ENCODE measurements at regions not wholly inside any gene's neighbourhood (a gene's known extent, or its start where the extent isn't known, plus 50 kb on each side); places are given as distances from the start of the nearest gene placed in this dataset.

DNA sequence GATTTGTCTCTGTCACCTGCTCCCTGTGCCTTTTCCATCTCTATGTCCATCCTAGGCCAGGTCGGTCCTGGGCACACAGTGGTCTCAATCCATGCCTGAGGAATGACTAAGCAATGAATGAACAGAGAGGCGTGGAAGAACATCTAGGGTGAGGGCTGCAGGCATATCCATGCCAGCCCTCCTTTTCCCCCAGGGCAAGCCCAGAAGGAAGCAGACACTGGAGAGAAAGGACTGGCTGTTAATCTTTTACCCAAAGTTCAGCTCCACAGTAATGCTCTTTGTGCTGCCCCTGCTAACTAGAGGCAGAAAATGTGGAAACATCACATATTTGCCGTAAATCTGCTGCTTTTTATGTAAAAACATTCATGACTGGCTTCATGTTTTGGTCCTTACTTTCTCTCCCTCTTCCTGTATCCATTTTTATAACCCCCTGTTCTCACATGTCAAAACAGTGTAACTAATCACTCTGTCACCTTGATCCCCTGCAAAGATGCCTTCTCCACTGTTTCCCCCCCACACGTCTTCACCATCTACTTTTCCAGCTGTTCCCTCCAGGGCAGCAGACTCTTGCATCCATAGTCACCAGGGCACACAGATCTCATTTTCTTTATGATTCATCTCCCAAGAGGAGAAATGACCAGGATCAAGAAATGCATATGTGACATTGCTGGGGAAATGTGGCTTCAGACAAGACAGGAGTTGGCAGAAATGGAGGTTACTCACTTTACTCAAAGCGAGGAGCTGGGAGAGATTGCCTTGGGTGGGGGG is 166.4 kb upstream of the PROX1 start:
- no peak for DNase-seq

DNA sequence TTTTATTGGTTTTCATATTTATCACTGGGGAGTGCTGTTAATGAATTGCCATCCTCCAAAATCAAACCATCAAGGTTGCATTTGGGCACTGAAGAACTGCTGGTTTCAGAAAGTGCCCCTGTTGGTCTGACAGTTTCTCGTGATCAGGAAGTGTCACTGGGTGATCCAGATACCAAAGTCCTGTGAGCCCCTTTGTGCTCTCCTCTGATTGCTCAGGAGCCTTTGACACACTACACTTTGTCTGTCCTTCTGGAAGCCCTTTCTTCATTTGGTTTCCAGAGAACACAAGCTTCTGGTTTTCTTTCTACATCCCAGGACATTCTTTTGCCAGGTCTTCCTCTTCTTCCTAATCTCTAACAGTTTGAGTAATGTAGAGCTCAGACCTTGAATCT is 165.8 kb upstream of the PROX1 start:
- DNase-seq = no peak

DNA sequence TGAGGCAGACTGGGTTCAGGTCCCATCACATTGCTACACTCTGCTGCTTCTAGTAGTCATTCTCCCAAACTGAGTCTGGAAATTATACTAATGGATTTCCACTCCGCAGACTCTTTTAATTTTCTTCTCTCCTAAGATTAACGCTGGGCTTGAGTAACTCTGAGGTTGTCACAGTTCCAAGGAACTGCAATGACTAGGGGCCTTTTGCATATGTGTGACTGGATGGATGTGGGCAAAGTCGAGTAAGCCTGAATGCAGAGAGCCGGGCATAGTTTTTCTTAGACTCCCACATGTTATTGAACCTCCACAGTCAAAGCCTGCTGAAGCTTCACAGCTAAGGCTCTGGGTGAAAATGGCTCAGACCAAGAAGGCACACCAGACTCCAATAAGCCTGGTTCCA is 160.9 kb upstream of the PROX1 start:
- DNase-seq = no peak

DNA sequence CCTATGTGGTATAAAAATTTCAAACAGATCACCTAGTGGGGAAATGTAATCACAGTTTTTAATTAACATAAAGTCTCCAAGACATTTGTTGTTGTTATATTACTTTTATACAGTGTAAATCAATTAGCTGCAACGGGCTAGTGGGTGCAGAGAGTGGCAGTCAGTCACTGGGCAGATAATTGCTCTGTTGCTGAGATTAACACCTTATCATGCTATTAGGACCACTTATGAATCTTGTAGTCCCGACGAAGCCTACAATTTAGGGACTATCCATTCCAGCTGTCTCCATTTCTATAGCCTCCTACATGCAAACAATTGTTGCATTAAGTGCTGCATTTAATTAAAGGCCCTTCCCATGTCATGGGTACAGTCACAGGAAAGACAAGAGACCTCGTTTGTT is 158.9 kb upstream of the PROX1 start:
- no peak for DNase-seq

DNA sequence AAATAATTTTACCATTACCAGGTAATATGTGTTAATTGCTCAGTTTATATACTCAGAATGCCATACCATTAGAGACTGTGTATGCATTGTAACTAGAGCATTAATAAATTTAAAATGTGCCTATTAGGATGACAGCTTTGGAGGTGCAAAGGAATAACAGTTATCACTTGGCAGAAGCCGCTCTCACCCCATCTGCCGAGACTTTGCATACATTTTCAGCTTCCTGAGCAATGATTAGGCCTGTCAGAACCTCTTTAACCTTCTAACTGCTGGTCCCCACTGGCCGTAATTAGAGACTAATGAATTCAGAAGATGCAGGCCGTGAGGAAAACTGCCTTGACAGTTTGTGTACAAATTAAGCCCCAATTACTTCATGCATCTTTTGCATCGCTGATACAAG is 158.0 kb upstream of the PROX1 start:
- no peak for DNase-seq

DNA sequence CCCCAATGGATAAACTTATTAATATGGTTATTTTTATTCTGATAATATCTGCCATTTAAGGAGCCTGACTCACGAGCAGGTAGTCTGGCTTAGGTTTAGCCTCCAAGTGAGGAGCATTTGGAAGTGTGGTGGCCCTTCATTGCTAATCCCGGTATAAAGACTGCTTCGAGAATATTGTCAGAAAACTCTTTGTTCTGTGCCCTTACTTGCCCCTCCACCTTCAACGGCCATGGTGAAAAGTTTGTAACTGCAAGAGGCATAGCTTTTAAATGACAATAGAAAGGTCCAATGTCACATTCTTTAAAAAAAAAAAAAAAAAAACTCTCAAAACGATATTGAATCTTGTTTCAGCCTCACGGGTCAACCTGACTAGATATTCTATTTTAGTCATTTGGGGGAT is 157.4 kb upstream of the PROX1 start:
- no peak for DNase-seq

DNA sequence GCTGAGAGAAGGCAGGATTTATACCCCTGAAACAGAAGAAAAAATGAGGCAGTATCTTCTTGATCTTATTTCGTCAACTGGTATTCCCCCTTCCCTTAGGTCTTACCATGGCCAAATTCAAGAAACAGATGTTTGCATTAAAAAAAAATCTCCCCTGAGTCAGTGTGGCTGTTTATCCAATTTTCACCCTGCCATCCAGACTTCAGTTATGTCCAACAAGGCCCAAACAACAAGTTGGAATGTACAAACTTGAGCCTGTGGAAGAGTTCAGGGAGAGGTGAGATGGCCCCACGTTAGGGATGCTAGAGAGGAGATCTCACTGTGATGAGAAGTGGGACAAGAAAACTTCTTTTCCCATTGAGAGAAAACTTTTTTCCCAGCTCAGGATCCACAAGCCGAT is 147.2 kb upstream of the PROX1 start:
- no peak for DNase-seq

DNA sequence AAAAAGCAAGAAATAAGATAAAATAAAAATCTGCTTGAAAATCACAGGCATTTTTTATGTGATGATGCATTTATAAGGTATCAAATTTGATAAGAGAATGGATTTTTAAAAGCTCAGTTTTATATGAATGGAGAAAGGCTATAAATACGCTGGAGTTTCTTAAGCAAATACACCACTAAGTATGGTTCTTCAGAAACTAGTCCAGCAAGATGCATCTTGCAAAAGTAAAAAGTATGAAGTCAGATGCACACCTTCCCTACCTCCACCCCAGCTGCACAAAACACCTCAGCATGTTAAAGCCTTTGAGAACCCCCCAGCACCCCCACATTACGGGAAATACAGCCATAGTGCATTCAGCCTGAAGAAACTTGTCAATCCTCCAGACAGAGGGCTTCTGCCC is 143.1 kb upstream of the PROX1 start:
- DNase-seq = no peak

DNA sequence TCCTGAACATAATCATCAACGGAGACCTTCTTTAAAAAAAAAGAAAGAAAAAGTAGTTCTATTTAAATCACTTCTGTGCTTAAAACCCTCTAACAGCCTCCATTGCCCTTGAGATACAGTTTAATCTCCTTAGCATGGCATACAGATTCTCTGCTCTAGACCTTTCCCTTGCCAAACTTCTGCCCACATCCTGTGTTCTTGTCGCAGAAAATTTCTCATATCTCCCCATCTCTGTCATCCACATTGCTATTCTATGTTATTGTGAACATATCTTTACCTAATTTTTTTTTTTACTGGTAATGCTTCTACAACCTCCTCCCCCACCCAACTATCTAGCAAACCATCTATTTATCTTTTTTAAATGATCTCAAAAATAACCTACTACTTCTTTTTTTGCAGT is 135.7 kb upstream of the PROX1 start:
- DNase-seq = no peak

DNA sequence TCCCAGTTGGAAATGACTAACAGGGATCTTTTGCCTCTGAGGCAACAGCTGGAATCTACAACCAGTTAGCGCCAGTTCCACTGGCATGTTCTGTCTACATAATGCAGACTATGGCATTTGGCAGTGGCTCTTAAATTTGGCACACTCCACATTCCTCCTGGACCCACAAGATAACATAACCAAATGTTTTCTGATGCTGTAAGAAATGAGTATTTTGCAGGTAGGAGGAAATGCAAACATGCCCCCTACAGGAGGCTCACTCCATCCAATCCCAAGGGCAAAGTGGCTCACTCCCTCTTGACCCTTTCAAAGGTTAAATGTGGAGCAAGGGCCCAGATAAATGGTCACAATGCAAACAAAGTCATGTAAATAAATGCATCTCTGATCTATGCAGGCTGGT is 129.2 kb upstream of the PROX1 start:
- DNase-seq = no peak

DNA sequence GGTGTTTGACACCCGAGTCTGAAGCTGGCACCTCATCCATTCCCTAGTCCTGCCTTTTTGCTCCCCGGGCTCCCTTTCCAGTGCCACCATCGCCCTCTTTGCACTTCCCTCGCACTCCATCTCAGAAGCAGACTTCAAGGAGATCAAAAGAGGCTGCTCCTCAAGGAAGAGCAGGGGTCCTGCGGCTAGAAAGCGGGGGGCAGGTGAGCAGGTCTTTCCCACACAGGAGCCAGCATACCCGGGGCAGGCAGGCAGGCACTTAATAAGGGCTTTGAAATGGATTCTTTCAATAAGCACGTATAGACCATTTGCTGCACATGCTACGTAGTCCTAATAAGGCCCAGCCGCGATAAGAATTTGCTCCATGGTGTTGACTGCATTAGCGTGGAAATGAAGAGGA is 125.9 kb upstream of the PROX1 start:
- no peak for DNase-seq

DNA sequence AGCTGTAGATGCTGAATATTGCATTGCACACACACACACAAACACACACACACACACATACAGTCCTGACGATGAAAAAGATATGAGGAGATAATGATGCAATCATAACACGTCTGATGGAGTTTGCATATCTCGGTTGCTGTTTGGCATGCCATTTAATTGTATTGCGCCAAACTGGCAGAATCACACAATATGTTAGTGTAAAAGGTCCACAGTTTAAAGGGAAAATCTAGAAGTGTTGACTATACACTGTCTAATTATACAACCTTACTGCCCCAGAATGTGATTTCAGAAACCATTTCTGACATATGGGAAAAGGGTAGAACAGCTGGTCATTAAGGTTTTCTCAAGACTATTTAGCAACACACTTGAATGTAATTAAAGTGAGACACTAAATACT is 123.7 kb upstream of the PROX1 start:
- DNase-seq = no peak

DNA sequence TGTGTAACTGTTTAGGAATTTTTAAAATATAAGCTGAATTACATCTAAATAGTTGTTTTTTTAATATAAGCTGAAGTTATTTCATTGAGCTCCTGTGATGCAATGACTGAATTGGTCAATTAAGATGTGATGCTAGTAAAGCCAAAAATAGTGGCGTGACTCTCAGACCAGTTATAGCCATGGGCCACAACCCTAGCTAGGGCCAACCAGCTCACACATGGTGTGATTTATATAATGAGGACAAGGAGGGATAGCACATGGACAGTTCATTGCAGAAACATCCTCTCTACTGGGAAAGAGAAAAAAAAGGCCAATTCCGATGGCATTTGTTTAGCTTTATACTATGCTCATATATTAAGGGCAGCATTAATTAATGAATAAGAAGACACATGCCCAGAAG is 119.3 kb upstream of the PROX1 start:
- DNase-seq = no peak

DNA sequence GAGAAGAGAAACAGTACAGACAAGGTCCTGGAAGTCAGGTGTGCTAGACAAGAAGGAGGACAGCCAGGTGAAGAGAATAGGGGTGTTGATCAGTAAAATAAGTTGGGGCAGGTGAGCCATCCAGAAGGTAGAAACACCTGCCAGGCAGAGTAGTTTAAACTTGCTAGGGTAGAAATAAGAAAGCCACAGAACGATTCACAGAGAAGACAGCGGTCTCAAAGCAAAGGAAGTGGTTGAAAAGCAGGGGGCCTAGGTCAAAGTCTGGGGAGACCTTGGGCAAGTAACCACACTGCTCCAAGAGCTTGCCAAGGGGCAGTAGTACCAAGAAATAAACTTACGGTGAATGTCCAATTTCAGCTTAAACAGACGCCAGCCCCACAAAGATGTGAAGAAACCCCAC is 116.6 kb upstream of the PROX1 start:
- no peak for DNase-seq

DNA sequence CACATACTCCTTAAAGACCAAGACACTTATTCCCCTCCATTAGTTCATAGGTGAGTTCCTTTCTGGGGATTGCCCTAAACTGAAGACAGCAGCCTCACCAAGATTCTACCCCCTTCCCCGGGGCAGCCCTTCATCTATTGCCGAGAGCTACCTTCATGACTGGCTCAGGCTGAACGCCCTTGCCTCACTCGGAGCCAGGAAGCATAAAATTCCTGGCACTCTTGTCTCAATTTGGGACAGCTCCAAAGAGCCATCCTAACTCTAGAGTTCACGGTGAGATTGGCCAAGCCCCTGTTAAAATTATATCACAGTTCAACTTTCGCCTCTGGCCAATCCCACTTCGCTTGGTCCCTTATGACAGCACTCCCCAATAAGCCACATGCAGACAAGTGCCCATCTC is 113.0 kb upstream of the PROX1 start:
- DNase-seq = no peak

DNA sequence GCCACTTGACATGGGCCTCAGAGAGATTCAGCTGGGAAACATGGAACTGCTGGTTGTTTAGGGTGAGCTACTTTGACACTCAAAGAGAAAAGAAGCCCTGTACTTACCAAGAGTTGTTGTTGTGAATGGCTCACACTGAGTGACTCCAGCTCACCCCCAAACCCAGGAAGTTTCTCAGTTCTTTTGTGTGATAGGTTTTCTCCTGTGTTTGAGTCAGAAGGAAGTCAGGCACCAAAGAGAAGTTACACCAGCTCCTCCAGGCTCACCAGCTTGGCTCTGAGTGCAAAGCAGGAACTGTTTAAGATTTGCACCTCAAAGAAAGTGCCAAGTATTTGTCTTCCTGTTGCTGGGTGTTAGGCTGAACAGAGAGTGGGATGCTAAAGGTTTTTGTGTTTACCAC is 111.2 kb upstream of the PROX1 start:
- DNase-seq = no peak

DNA sequence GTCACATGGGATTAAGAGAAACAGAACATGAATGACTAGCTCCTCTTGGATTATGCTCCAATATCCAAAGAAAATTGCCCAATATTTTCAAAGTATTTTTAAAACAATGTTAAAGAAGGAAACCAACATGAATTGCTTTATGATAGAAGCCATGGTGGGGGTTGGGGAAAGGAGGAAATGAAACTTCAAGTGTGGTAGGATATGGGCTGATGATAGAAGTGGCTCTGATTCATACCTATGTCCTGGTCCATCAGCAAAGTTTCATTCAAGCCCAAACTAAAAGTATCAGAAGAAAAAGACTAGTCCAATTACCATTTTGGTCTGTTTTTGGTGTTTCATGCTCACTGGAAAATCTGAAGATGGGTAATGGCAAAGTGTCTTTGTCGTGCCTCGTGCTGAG is 104.2 kb upstream of the PROX1 start:
- DNase-seq = no peak

DNA sequence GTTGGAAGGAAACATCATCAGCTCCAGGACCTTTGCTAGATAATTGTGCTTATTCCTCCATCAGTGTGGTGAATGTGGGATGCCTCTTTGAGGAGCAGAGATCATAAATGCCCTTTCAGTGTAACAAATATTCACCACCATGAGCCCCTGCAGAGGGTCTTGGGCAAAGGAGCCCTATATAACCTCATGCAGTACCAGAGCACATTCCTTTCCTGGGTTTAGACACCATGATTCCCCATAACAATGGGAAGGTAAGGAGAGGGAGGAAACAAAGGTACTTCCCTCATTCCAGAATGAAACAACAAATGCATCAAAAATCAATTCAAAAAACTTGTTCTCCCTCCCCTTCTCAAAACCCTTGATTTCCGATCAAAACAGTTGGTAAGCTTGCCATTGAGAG is 103.4 kb upstream of the PROX1 start:
- no peak for DNase-seq

DNA sequence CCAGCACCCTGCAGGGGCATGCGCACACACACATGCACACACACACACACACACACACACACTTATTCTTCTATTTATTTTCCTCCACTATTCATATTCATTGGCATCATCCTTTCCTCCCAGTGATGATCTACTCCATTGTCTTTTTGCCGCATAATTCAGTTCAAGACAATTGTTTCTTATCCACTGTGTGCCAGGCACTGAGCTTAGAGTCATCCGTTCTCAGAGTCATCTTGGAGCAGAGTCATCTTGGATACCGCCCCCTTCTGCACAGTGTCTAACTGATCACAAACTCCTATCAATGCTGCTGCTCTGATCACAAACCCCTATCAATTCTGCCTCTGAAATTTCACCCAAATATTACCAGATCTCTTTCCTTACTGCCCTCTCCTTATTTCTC is 102.8 kb upstream of the PROX1 start:
- no peak for DNase-seq

DNA sequence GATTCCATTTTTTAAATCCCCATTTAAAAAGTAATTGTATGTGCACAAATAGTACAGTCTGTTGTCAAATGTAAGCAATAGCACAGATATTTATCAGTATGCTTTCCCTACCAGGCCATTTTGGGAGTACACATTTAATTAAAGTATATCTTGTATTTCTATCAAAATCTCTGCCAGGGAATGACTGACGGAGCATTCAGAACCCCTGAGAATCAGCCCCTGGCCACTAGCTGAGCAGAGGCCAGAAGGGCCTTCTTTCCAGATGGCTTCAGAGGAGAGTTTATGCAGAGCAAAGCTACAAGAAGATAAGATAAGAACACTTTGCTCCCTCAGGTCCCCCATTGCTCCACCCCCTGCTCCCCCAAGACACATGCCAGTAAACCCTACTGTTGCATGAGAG is 99.9 kb upstream of the PROX1 start:
- DNase-seq = no peak

DNA sequence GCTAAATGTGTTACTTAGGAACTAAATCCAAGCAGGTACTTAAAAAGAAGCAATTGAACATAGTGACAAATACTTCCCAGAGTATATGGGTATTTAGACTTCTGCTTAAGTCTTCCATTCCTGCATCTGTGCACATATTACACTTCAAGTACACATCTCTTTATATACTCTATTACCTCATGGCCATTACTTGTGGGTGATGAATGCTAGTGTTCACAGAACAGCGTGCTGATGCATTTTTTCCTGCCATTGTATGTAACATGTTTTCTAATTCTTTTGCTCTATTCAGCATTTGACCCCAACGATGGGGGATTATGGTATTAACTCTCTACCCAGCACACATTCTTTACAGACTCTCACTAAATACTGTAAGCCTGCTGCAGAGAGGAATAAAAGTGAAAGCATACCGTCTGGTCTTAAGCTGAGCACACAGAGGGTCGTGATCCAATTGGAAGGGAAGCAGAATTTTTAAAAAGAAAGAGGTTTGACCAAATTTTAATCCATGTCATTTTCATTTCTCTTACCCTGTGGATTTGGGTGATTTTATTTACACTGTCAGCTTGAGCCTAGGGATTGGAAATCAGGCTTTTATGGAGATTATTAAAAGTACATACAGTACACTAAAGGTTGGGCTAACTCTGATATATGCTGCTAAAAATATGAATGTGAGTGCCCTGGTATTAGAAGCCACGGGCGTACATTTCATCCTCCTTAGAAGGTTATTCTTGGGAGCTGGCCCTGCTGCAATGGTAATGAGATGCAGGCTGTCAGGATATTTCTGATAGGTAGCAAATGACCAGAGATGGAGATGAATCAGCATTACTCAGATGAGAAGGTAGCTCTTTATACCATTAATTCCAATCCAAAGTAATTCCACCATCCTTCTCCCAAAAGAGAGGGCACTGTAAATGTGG is 95.5 kb upstream of the PROX1 start:
- DNase-seq = no peak

DNA sequence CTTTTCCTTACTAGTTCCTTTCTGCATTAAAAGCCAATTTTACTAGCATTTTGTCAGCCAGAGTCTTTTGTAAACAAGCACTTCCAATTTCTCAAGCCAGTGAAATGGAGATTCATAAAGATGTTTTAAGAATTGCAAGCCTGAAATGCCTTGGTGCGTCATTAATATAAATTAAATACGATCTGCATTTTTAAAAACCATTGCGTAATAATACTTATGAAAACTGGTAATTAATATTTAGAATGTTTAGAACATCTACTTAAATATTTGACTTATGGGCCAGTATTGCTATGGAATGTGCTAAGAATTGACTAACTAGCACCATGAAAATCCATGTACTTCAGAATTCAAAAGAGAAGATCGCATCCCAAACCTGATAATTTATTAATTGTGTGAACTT is 89.1 kb upstream of the PROX1 start:
- DNase-seq = no peak

DNA sequence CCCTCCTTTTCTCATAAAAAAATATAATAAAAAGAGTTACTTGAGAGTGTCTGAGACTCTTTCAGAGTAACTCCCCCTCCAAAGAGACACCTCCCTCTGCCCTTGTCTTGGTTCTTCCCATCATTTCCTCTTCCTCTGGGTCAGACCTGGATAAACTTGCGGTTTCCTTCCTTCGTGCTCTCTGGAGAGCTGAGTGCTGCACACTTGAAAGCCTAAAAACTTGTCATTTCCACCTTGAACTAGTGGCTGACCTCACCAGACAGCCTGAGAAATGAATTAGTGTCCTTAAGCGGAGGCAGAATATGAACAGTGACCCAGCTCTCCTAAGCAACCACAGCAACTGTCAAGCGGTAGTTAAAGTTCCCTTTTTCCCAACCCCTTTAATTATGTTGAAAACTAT is 88.4 kb upstream of the PROX1 start:
- DNase-seq = no peak

DNA sequence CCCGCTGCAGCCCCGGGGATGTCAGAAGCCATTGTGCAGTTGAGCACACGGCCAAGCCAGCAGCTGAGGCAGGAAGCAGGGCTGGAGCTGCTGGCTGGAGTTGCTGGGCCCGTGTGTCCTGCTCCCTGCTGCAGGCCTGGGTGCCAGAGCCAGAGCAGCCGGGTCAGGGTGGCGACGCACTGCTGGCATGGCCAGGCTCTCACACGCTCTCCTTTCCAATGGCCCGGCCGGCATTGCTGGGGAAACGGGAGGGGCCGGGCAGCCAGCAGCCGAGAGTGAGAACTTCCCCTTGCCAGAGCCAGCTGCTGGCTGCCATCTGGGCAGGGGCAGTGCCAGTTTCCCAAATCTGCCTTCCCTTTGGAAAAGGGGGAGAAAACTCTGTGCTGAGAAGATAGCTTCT is 82.4 kb upstream of the PROX1 start:
- no peak for DNase-seq

DNA sequence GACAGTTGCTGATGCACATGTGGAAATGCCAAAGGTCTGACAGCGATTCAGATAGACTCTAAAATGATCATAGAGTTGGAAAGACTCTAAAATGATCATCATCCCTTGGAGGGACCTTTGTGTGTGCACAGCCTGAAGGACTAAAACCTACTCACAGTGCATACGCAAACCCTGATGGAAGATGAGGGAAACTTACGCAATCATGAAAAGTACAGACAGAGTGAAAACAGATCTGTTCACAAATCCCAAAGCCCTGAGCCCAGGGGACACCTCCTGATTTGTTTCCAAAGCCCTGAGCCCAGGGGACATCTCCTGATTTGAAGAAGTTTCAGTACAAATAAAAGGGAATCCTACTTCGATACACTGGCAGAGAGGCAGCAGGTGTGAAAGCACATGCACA is 79.3 kb upstream of the PROX1 start:
- no peak for DNase-seq
